ENCODE measurements at regions not wholly inside any gene's neighbourhood (a gene's known extent, or its start where the extent isn't known, plus 50 kb on each side); places are given as distances from the start of the nearest gene placed in this dataset.

- no peaks in the 10 kb centered on the region for H3K9me3 Mint-ChIP-seq
- ATAC-seq: no peak
- peaks cover 10 to 40% (median 27%) of the 10 kb centered on the region in 5 donors for H3K27me3 Mint-ChIP-seq
- Histone ChIP-seq H3K36me3 (ENCODE audit: control insufficient read depth in 2 of 3, insufficient read depth in 3 of 3, low read length in 3 of 3) (no peaks in the 10 kb centered on the region), H3K4me3 (ENCODE audit: low read length) (no peak overlapping the region), H3K27ac (ENCODE audit: low read depth, low read length) (no peak overlapping the region), H3K27me3 (ENCODE audit: control insufficient read depth in 2 of 2, insufficient read depth in 2 of 2, low read length in 2 of 2) (no peaks in the 10 kb centered on the region), H3K4me1 (ENCODE audit: control insufficient read depth in 2 of 2, insufficient read depth in 2 of 2, low read length in 2 of 2) (no peaks in the 10 kb centered on the region), H3K9me3 (ENCODE audit: control insufficient read depth in 2 of 3, low read length in 3 of 3) (no peaks in the 10 kb centered on the region)
- POLR2A ChIA-PET: no interaction called here
- no peak for DNase-seq
- intact Hi-C loops (cut with micrococcal nuclease): no loop called here
- peaks cover 0 to 1% (median 0%) of the 10 kb centered on the region in 5 donors for H3K36me3 Mint-ChIP-seq
- CTCF ChIA-PET: no interaction called here
- H3K27ac Mint-ChIP-seq: no peak overlapping the region
- no peaks in the 10 kb centered on the region for H3K4me1 Mint-ChIP-seq
- H3K4me3 Mint-ChIP-seq: no peak overlapping the region
Observed at GRCh38 chr11:31936312-31936711, 125.2 kb upstream of the PAX6 start.

- no peak overlapping the region for H3K4me3 ChIP-seq (ENCODE audit: low read length)
- DNase-seq (no peak), ATAC-seq (no peak)
- H3K4me3 Mint-ChIP-seq: no peak overlapping the region
- POLR2A ChIA-PET: no interaction called here
- H3K9me3 ChIP-seq (ENCODE audit: control insufficient read depth in 2 of 3, low read length in 3 of 3): no peaks in the 10 kb centered on the region
- no peaks in the 10 kb centered on the region for H3K9me3 Mint-ChIP-seq
- intact Hi-C loops (cut with micrococcal nuclease): no loop called here
- no peaks in the 10 kb centered on the region for H3K27me3 ChIP-seq (ENCODE audit: control insufficient read depth in 2 of 2, insufficient read depth in 2 of 2, low read length in 2 of 2)
- no peak overlapping the region for H3K27ac ChIP-seq (ENCODE audit: low read depth, low read length)
- peaks cover 16 to 27% (median 22%) of the 10 kb centered on the region in 5 donors for H3K27me3 Mint-ChIP-seq
- no peaks in the 10 kb centered on the region for H3K36me3 ChIP-seq (ENCODE audit: control insufficient read depth in 2 of 3, insufficient read depth in 3 of 3, low read length in 3 of 3)
- H3K27ac Mint-ChIP-seq: no peak overlapping the region
- no peaks in the 10 kb centered on the region for H3K4me1 ChIP-seq (ENCODE audit: control insufficient read depth in 2 of 2, insufficient read depth in 2 of 2, low read length in 2 of 2)
- no peaks in the 10 kb centered on the region for H3K36me3 Mint-ChIP-seq
- no peaks in the 10 kb centered on the region for H3K4me1 Mint-ChIP-seq
- CTCF ChIA-PET: no interaction called here
Observed at GRCh38 chr11:31932879-31933278, 121.8 kb upstream of the PAX6 start.

- no peaks in the 10 kb centered on the region for H3K9me3 Mint-ChIP-seq
- intact Hi-C loops (cut with micrococcal nuclease): no loop called here
- H3K27me3 ChIP-seq (ENCODE audit: control insufficient read depth in 2 of 2, insufficient read depth in 2 of 2, low read length in 2 of 2): no peaks in the 10 kb centered on the region
- H3K4me3 Mint-ChIP-seq: no peak overlapping the region
- no peaks in the 10 kb centered on the region for H3K36me3 Mint-ChIP-seq
- DNase-seq (no peak), ATAC-seq (no peak)
- H3K4me3 ChIP-seq (ENCODE audit: low read length): no peak overlapping the region
- no peak overlapping the region for H3K27ac Mint-ChIP-seq
- ChIA-PET POLR2A (interaction anchor here (0.6 kb wide), 1 partner anchor 592 kb away, joined by 3 read pairs; no protein-coding TSS in a partner anchor), CTCF (no interaction called here)
- H3K9me3 ChIP-seq (ENCODE audit: control insufficient read depth in 2 of 3, low read length in 3 of 3): no peaks in the 10 kb centered on the region
- H3K27ac ChIP-seq (ENCODE audit: low read depth, low read length): no peak overlapping the region
- H3K27me3 Mint-ChIP-seq: peaks cover 9 to 27% (median 21%) of the 10 kb centered on the region in 5 donors
- no peaks in the 10 kb centered on the region for H3K4me1 Mint-ChIP-seq
- H3K36me3 ChIP-seq (ENCODE audit: control insufficient read depth in 2 of 3, insufficient read depth in 3 of 3, low read length in 3 of 3): no peaks in the 10 kb centered on the region
- H3K4me1 ChIP-seq (ENCODE audit: control insufficient read depth in 2 of 2, insufficient read depth in 2 of 2, low read length in 2 of 2): no peaks in the 10 kb centered on the region
Observed at GRCh38 chr11:31927982-31928381, 116.9 kb upstream of the PAX6 start.

- Histone ChIP-seq H3K4me3 (ENCODE audit: low read length) (no peak overlapping the region), H3K36me3 (ENCODE audit: control insufficient read depth in 2 of 3, insufficient read depth in 3 of 3, low read length in 3 of 3) (no peaks in the 10 kb centered on the region), H3K4me1 (ENCODE audit: control insufficient read depth in 2 of 2, insufficient read depth in 2 of 2, low read length in 2 of 2) (no peaks in the 10 kb centered on the region), H3K27ac (ENCODE audit: low read depth, low read length) (no peak overlapping the region), H3K9me3 (ENCODE audit: control insufficient read depth in 2 of 3, low read length in 3 of 3) (no peaks in the 10 kb centered on the region), H3K27me3 (ENCODE audit: control insufficient read depth in 2 of 2, insufficient read depth in 2 of 2, low read length in 2 of 2) (no peaks in the 10 kb centered on the region)
- no peak overlapping the region for H3K27ac Mint-ChIP-seq
- no peak overlapping the region for H3K4me3 Mint-ChIP-seq
- H3K4me1 Mint-ChIP-seq: no peaks in the 10 kb centered on the region
- no peaks in the 10 kb centered on the region for H3K9me3 Mint-ChIP-seq
- intact Hi-C loops (cut with micrococcal nuclease): no loop called here
- ATAC-seq: no peak
- no peak for DNase-seq
- H3K27me3 Mint-ChIP-seq: peaks cover 7 to 30% (median 18%) of the 10 kb centered on the region in 5 donors
- H3K36me3 Mint-ChIP-seq: no peaks in the 10 kb centered on the region
- CTCF ChIA-PET: no interaction called here
- POLR2A ChIA-PET: no interaction called here
Observed at GRCh38 chr11:31926816-31927528, 115.8 kb upstream of the PAX6 start.

GRCh38 chr11:31926106-31926505 lies 115.0 kb upstream of the PAX6 start:
- ChIA-PET CTCF (no interaction called here), POLR2A (no interaction called here)
- Histone ChIP-seq H3K9me3 (ENCODE audit: control insufficient read depth in 2 of 3, low read length in 3 of 3) (no peaks in the 10 kb centered on the region), H3K4me3 (ENCODE audit: low read length) (no peak overlapping the region), H3K36me3 (ENCODE audit: control insufficient read depth in 2 of 3, insufficient read depth in 3 of 3, low read length in 3 of 3) (no peaks in the 10 kb centered on the region), H3K27ac (ENCODE audit: low read depth, low read length) (no peak overlapping the region), H3K27me3 (ENCODE audit: control insufficient read depth in 2 of 2, insufficient read depth in 2 of 2, low read length in 2 of 2) (no peaks in the 10 kb centered on the region), H3K4me1 (ENCODE audit: control insufficient read depth in 2 of 2, insufficient read depth in 2 of 2, low read length in 2 of 2) (no peaks in the 10 kb centered on the region)
- DNase-seq (no peak), ATAC-seq (no peak)
- Mint-ChIP-seq H3K9me3 (no peaks in the 10 kb centered on the region), H3K4me3 (no peak overlapping the region), H3K27ac (no peak overlapping the region), H3K27me3 (peaks cover 5 to 35% (median 15%) of the 10 kb centered on the region in 5 donors), H3K4me1 (no peaks in the 10 kb centered on the region), H3K36me3 (no peaks in the 10 kb centered on the region)
- intact Hi-C loops (cut with micrococcal nuclease): no loop called here

GRCh38 chr11:31922450-31922849 lies 111.3 kb upstream of the PAX6 start:
- Mint-ChIP-seq H3K4me1 (no peaks in the 10 kb centered on the region), H3K27ac (no peak overlapping the region), H3K36me3 (no peaks in the 10 kb centered on the region), H3K9me3 (no peaks in the 10 kb centered on the region), H3K27me3 (peaks cover 4 to 57% (median 13%) of the 10 kb centered on the region in 5 donors), H3K4me3 (no peak overlapping the region)
- Histone ChIP-seq H3K4me3 (ENCODE audit: low read length) (no peak overlapping the region), H3K27me3 (ENCODE audit: control insufficient read depth in 2 of 2, insufficient read depth in 2 of 2, low read length in 2 of 2) (no peaks in the 10 kb centered on the region), H3K9me3 (ENCODE audit: control insufficient read depth in 2 of 3, low read length in 3 of 3) (no peaks in the 10 kb centered on the region), H3K4me1 (ENCODE audit: control insufficient read depth in 2 of 2, insufficient read depth in 2 of 2, low read length in 2 of 2) (no peaks in the 10 kb centered on the region), H3K36me3 (ENCODE audit: control insufficient read depth in 2 of 3, insufficient read depth in 3 of 3, low read length in 3 of 3) (no peaks in the 10 kb centered on the region), H3K27ac (ENCODE audit: low read depth, low read length) (no peak overlapping the region)
- ATAC-seq (no peak), DNase-seq (no peak)
- POLR2A ChIA-PET: no interaction called here
- CTCF ChIA-PET: no interaction called here
- intact Hi-C loops (cut with micrococcal nuclease): no loop called here

- no peak overlapping the region for H3K4me3 Mint-ChIP-seq
- Histone ChIP-seq H3K4me1 (ENCODE audit: control insufficient read depth in 2 of 2, insufficient read depth in 2 of 2, low read length in 2 of 2) (no peaks in the 10 kb centered on the region), H3K27ac (ENCODE audit: low read depth, low read length) (no peak overlapping the region), H3K36me3 (ENCODE audit: control insufficient read depth in 2 of 3, insufficient read depth in 3 of 3, low read length in 3 of 3) (no peaks in the 10 kb centered on the region), H3K9me3 (ENCODE audit: control insufficient read depth in 2 of 3, low read length in 3 of 3) (no peaks in the 10 kb centered on the region), H3K4me3 (ENCODE audit: low read length) (no peak overlapping the region), H3K27me3 (ENCODE audit: control insufficient read depth in 2 of 2, insufficient read depth in 2 of 2, low read length in 2 of 2) (no peaks in the 10 kb centered on the region)
- ATAC-seq (no peak), DNase-seq (no peak)
- H3K27me3 Mint-ChIP-seq: peaks cover 4 to 56% (median 19%) of the 10 kb centered on the region in 5 donors
- ChIA-PET CTCF (no interaction called here), POLR2A (no interaction called here)
- no peak overlapping the region for H3K27ac Mint-ChIP-seq
- intact Hi-C loops (cut with micrococcal nuclease): no loop called here
- H3K9me3 Mint-ChIP-seq: peaks cover 0 to 5% (median 0%) of the 10 kb centered on the region in 11 donors
- no peaks in the 10 kb centered on the region for H3K36me3 Mint-ChIP-seq
- H3K4me1 Mint-ChIP-seq: no peaks in the 10 kb centered on the region
Observed at GRCh38 chr11:31921081-31921480, 110.0 kb upstream of the PAX6 start.
